ENCODE measurements at regions not wholly inside any gene's neighbourhood (a gene's known extent, or its start where the extent isn't known, plus 50 kb on each side); places are given as distances from the start of the nearest gene placed in this dataset.

GRCh38 chr2:17306219-17306618 is 212.0 kb downstream of the RAD51AP2 start:
- Histone ChIP-seq H3K27ac (no peak overlapping the region), H3K9me3 (no peaks in the 10 kb centered on the region), H3K4me3 (no peak overlapping the region), H3K36me3 (no peaks in the 10 kb centered on the region), H3K4me1 (no peaks in the 10 kb centered on the region), H3K27me3 (no peaks in the 10 kb centered on the region)
- DNase-seq = no peak
- TF ChIP-seq POLR2A (IDR thresholded peaks at IDR 0.05) = no peak
- no peak for TF ChIP-seq CTCF (IDR thresholded peaks at IDR 0.05)

GRCh38 chr2:17303521-17303920 is 214.7 kb downstream of the RAD51AP2 start:
- TF ChIP-seq POLR2A (IDR thresholded peaks at IDR 0.05) (no peak), CTCF (IDR thresholded peaks at IDR 0.05) (no peak)
- no peak for DNase-seq
- H3K27me3 ChIP-seq = no peaks in the 10 kb centered on the region
- H3K4me1 ChIP-seq = no peaks in the 10 kb centered on the region
- no peak overlapping the region for H3K4me3 ChIP-seq
- H3K27ac ChIP-seq = no peak overlapping the region
- H3K36me3 ChIP-seq = no peaks in the 10 kb centered on the region
- H3K9me3 ChIP-seq = no peaks in the 10 kb centered on the region

- no peak overlapping the region for H3K27ac ChIP-seq
- no peak for TF ChIP-seq POLR2A (IDR thresholded peaks at IDR 0.05)
- no peak for TF ChIP-seq CTCF (IDR thresholded peaks at IDR 0.05)
- no peaks in the 10 kb centered on the region for H3K9me3 ChIP-seq
- no peak overlapping the region for H3K4me3 ChIP-seq
- H3K36me3 ChIP-seq = no peaks in the 10 kb centered on the region
- no peaks in the 10 kb centered on the region for H3K27me3 ChIP-seq
- DNase-seq = no peak
- no peaks in the 10 kb centered on the region for H3K4me1 ChIP-seq
Measured at GRCh38 chr2:17303054-17303453, 215.2 kb downstream of the RAD51AP2 start.

- Histone ChIP-seq H3K27ac (no peak overlapping the region), H3K4me1 (no peaks in the 10 kb centered on the region), H3K27me3 (no peaks in the 10 kb centered on the region), H3K9me3 (no peaks in the 10 kb centered on the region), H3K4me3 (no peak overlapping the region), H3K36me3 (no peaks in the 10 kb centered on the region)
- no peak for DNase-seq
- no peak for TF ChIP-seq CTCF (IDR thresholded peaks at IDR 0.05)
- no peak for TF ChIP-seq POLR2A (IDR thresholded peaks at IDR 0.05)
Measured at GRCh38 chr2:17302281-17302680, 216.0 kb downstream of the RAD51AP2 start.

- H3K4me3 ChIP-seq = no peak overlapping the region
- no peak overlapping the region for H3K27ac ChIP-seq
- TF ChIP-seq CTCF (IDR thresholded peaks at IDR 0.05) = no peak
- TF ChIP-seq POLR2A (IDR thresholded peaks at IDR 0.05) = no peak
- H3K4me1 ChIP-seq = no peaks in the 10 kb centered on the region
- no peaks in the 10 kb centered on the region for H3K36me3 ChIP-seq
- no peaks in the 10 kb centered on the region for H3K27me3 ChIP-seq
- DNase-seq = no peak
- H3K9me3 ChIP-seq = no peaks in the 10 kb centered on the region
Measured at GRCh38 chr2:17301437-17301836, 216.8 kb downstream of the RAD51AP2 start.

GRCh38 chr2:17299891-17300540 is 218.2 kb downstream of the RAD51AP2 start:
- no peaks in the 10 kb centered on the region for H3K4me1 ChIP-seq
- TF ChIP-seq POLR2A (IDR thresholded peaks at IDR 0.05) (no peak), CTCF (IDR thresholded peaks at IDR 0.05) (no peak)
- H3K27me3 ChIP-seq = no peaks in the 10 kb centered on the region
- H3K9me3 ChIP-seq = no peaks in the 10 kb centered on the region
- H3K36me3 ChIP-seq = no peaks in the 10 kb centered on the region
- H3K27ac ChIP-seq = no peak overlapping the region
- H3K4me3 ChIP-seq = no peak overlapping the region
- no peak for DNase-seq
